Type B pancreatic cell (in vitro differentiated cells): ENCODE measurements at regions not wholly inside any gene's neighbourhood (a gene's known extent, or its start where the extent isn't known, plus 50 kb on each side); places are given as distances from the start of the nearest gene placed in this dataset.

Experiments used
- DNase-seq: peaks from one replicate; pipeline ENCODE4 v3.0.0; 2021; ENCODE audit warnings: mixed read lengths; ENCODE audit not compliant: unreplicated experiment; ENCODE audit errors: extremely low spot score
- H3K27ac Mint-ChIP-seq: 2 replicates; pipeline ENCODE4 v1.8.0; 2021; ENCODE audit warnings: mild to moderate bottlenecking, mixed read lengths
- H3K27me3 Mint-ChIP-seq: 2 replicates; pipeline ENCODE4 v1.8.0; 2021; ENCODE audit warnings: mixed read lengths
- H3K36me3 Mint-ChIP-seq: 2 replicates; pipeline ENCODE4 v1.8.0; 2021; ENCODE audit warnings: mixed read lengths
- H3K4me1 Mint-ChIP-seq: one replicate; pipeline ENCODE4 v1.8.0; 2021; ENCODE audit warnings: mixed read lengths; ENCODE audit not compliant: unreplicated experiment
- H3K4me3 Mint-ChIP-seq: 2 replicates; pipeline ENCODE4 v1.8.0; 2021; ENCODE audit warnings: mild to moderate bottlenecking, mixed read lengths
- H3K9me3 Mint-ChIP-seq: 2 replicates; pipeline ENCODE4 v1.8.0; 2021; ENCODE audit warnings: mixed read lengths
- CTCF ChIP-seq: fragments of 200-600 bp; sonication (generic); conservative IDR thresholded peaks from 2 replicates; pipeline ENCODE4 v1.5.0; 2021; ENCODE audit warnings: antibody characterized with exemption, mild to moderate bottlenecking

GRCh38 chr16:54544553-54545180, 258.1 kb upstream of the IRX3 start:
- H3K4me1 Mint-ChIP-seq, result peaks cover 48% of the 10 kb centered on the region
- no peak overlapping the region for H3K27ac Mint-ChIP-seq
- no peak for DNase-seq
- H3K4me3 Mint-ChIP-seq, result peak overlapping the region; percentile 12
- H3K27me3 Mint-ChIP-seq, result peaks cover 83% of the 10 kb centered on the region
- H3K9me3 Mint-ChIP-seq, result no peaks in the 10 kb centered on the region
- no peaks in the 10 kb centered on the region for H3K36me3 Mint-ChIP-seq
- TF ChIP-seq CTCF, result no peak

GRCh38 chr16:54542805-54543505, 256.4 kb upstream of the IRX3 start:
- no peak for TF ChIP-seq CTCF
- Mint-ChIP-seq H3K27me3 (peaks cover 81% of the 10 kb centered on the region), H3K4me1 (peaks cover 59% of the 10 kb centered on the region), H3K27ac (no peak overlapping the region), H3K9me3 (no peaks in the 10 kb centered on the region), H3K4me3 (no peak overlapping the region), H3K36me3 (no peaks in the 10 kb centered on the region)
- DNase-seq, result no peak

- no peak for DNase-seq
- H3K4me1 Mint-ChIP-seq, result peaks cover 52% of the 10 kb centered on the region
- no peak overlapping the region for H3K27ac Mint-ChIP-seq
- peaks cover 65% of the 10 kb centered on the region for H3K27me3 Mint-ChIP-seq
- no peak for TF ChIP-seq CTCF
- no peaks in the 10 kb centered on the region for H3K36me3 Mint-ChIP-seq
- peak overlapping the region; percentile 13 for H3K4me3 Mint-ChIP-seq
- H3K9me3 Mint-ChIP-seq, result no peaks in the 10 kb centered on the region
These were observed 254.1 kb upstream of the IRX3 start for GRCh38 chr16:54540525-54541180.

GRCh38 chr16:54538276-54538675, 251.7 kb upstream of the IRX3 start:
- no peak overlapping the region for H3K27ac Mint-ChIP-seq
- no peak overlapping the region for H3K4me3 Mint-ChIP-seq
- H3K27me3 Mint-ChIP-seq, result peaks cover 49% of the 10 kb centered on the region
- no peaks in the 10 kb centered on the region for H3K9me3 Mint-ChIP-seq
- H3K36me3 Mint-ChIP-seq, result no peaks in the 10 kb centered on the region
- peaks cover 35% of the 10 kb centered on the region for H3K4me1 Mint-ChIP-seq
- DNase-seq, result no peak
- peak; percentile 42 for TF ChIP-seq CTCF

GRCh38 chr16:54533856-54534490, 247.4 kb upstream of the IRX3 start:
- Mint-ChIP-seq H3K36me3 (peaks cover 6% of the 10 kb centered on the region), H3K4me1 (peaks cover 9% of the 10 kb centered on the region), H3K4me3 (no peak overlapping the region), H3K27me3 (peaks cover 24% of the 10 kb centered on the region), H3K9me3 (peaks cover 7% of the 10 kb centered on the region), H3K27ac (no peak overlapping the region)
- no peak for TF ChIP-seq CTCF
- DNase-seq, result no peak
